Epithelial cell of esophagus (primary cell): ENCODE measurements at regions not wholly inside any gene's neighbourhood (a gene's known extent, or its start where the extent isn't known, plus 50 kb on each side); places are given as distances from the start of the nearest gene placed in this dataset.
"Not testable (repeated sequence)": the region's sequence is repeated elsewhere in the genome, so short reads cannot be mapped to it uniquely, and the experiment has no call there.

Experiments used
- DNase-seq: peaks from one replicate; pipeline ENCODE4 v3.0.0; 2010; ENCODE audit warnings: low read depth
- H3K4me3 ChIP-seq: 2 replicates; pipeline ENCODE4 v1.5.1; 2011; ENCODE audit warnings: mild to moderate bottlenecking, low read length, control low read depth
- TF ChIP-seq, protein P1 (sequence below): IDR thresholded peaks from 2 replicates; pipeline ENCODE4 v1.5.1; 2011; ENCODE audit warnings: low read depth, mild to moderate bottlenecking, low read length, control low read depth, inconsistent platforms; ENCODE audit not compliant: insufficient read depth; ENCODE audit errors: missing control alignments

DNA sequence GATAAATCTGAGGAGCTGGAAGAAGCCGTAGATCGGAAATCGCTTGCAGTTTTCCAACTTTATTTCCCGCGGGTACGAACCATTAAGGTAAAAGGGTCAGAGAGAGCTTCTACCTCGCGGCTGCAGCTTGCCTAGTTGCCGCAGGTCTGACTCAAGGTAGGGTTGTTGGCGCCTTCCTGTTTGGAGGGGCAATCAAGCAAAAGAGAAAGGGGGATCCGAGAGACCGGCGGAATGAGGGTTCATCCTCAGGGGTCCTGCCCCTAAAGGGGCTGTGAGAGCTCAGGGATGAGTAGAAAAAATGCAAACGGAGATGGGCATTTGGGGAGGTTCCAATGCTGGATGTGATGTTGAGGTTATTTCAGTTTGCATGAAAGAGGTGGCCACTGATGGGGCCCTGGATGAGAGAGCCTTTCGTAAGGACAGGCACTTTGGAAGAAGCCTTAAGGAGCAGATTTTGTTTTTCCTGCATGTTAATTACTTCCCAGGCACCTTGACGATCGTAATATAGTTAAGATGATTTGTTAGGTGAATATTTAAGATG lies 265.4 kb downstream of the CGGBP1 start:
- H3K4me3 ChIP-seq, result no peak overlapping the region
- DNase-seq, result no peak
- TF ChIP-seq, protein P1, sequence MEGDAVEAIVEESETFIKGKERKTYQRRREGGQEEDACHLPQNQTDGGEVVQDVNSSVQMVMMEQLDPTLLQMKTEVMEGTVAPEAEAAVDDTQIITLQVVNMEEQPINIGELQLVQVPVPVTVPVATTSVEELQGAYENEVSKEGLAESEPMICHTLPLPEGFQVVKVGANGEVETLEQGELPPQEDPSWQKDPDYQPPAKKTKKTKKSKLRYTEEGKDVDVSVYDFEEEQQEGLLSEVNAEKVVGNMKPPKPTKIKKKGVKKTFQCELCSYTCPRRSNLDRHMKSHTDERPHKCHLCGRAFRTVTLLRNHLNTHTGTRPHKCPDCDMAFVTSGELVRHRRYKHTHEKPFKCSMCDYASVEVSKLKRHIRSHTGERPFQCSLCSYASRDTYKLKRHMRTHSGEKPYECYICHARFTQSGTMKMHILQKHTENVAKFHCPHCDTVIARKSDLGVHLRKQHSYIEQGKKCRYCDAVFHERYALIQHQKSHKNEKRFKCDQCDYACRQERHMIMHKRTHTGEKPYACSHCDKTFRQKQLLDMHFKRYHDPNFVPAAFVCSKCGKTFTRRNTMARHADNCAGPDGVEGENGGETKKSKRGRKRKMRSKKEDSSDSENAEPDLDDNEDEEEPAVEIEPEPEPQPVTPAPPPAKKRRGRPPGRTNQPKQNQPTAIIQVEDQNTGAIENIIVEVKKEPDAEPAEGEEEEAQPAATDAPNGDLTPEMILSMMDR, result no peak

DNA sequence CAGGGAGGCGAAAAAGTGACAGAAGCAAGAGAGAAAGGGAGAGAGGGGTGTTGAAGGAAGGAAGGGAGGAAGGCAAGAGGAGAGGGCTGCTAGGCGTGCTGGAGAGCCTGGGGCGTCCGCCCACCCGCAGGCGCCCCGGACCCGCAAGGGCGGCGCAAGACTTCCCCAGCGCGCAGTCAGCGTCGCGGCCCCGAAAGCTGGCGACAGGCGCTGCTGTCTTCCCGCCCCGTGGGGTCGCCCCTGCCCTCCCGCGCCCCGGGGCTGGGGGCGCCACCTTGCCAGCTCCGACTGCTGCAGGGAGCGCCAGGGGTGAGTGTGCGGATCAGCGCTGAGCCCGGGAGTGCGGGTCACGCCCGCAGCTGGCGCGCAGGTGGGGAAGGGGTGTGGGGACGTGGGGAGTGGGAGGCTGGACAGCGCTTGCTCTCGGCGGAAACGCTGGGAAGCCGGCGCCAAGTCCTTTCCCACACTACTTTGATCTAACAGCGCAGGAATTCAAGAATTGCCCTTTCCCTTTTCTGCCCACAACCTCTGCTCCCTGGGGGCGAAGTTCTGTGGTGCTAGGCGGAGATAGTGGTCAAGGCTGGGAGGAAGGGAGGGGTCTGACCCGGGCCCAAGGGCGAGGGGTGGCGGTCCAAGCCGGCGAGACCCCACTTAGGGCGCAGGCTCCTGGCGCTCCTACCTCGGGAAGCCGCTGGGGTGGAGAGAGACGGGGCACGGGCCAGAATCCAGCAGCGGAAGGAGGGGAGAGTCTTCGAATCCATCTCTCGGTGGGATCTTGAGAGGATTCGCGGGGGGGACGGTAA lies 266.1 kb downstream of the CGGBP1 start, which contains the start of gene HTR1F:
Gene HTR1F, plus strand, starts transcription at position 173 of the 803 bp plus-strand sequence.
- TF ChIP-seq, protein P1, result no peak

DNA sequence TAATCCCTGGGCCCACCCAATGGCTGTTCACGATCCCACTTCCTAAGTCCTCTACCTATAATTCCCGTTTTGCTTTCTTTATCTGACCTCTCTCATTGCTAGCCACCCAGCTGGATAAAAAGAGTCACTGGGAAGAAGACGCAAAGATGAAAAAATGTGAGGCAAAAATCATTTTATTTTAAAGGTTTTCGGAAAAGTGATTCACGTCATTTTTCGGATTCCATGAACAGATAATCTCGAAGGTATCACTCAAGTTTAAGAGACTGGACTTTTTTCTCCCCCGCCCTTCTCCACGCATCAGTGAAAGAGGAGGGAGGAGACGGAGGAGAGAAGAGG lies 266.6 kb downstream of the CGGBP1 start:
- TF ChIP-seq, protein P1, result no peak
- no peak overlapping the region for H3K4me3 ChIP-seq
- no peak for DNase-seq

More for the DNA sequence above, 266.1 kb downstream of the CGGBP1 start, which contains the start of gene HTR1F:
- H3K4me3 ChIP-seq, result no peak within 1 kb of the TSS
- peak; percentile 5 for DNase-seq

DNA sequence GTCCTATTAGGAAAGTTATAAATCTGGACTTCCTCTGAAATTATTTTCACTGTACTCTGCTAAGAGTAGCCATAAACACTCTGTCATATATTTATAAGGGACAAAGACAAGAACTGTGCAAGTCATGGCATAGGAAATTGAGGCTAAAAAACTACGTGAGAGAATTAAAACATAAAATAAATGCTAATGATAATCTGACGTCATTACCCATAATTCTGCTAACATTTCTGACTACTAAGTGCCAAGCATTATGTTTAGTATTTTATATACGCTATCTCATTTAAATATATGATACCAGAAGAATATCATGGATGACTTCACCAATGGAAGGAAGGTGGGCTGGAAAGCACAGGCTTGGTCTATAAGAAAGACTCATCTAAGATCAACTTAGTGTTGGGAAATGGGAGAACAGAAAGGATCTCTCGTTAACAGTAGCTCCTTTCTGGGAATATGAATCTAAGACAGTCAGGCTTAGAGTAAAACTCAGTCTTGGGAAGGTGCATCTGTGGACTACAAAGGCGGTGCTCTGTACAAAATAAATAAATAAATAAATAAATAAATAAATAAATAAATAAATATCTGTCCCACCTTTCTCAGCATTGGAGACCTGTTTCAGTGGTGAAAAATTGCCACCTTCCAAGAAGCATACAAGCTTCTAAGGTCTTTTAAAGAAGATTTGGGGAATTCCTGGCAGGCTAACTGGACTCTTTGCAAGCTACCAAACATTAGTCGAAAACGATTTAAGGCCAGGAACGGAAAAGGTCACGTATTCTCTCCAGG lies 267.4 kb downstream of the CGGBP1 start:
- H3K4me3 ChIP-seq, result no peak overlapping the region
- TF ChIP-seq, protein P1, result no peak
- DNase-seq, result no peak

DNA sequence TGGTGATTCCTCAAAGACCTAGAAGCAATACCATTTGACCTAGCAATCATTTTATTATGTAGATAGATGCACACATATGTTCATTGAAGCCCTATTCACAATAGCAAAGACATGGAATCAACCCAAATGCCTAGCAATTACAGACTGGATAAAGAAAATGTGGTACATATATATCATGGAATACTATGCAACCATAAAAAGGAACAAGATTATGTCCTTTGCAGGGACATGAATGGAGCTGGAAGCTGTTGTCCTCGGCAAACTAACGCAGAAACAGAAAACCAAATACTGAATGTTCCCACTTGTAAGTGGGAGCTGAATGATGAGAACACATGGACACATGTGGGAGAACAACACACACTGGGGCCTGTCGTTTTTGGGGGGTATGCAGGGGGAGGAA lies 269.8 kb downstream of the CGGBP1 start:
- not testable (repeated sequence) for DNase-seq, H3K4me3 ChIP-seq

DNA sequence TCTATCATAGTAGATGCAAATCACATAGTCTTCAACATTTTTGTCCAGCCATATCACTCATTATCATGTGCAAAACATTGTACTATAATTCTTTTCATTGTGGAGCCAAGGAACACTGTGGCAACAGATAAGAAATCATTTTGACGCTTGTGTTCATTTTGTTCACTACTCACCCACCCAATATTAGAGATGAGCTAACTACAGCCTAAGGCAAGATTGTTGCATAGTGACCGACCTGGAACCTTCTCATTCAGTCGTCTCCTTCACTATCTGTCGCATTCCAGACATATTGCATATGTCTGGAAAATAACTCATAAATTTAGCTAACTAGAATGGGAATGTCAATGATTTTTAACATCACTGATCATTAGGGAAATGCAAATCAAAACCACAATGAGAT lies 270.3 kb downstream of the CGGBP1 start:
- DNase-seq, result no peak
- TF ChIP-seq, protein P1, result no peak
- no peak overlapping the region for H3K4me3 ChIP-seq

DNA sequence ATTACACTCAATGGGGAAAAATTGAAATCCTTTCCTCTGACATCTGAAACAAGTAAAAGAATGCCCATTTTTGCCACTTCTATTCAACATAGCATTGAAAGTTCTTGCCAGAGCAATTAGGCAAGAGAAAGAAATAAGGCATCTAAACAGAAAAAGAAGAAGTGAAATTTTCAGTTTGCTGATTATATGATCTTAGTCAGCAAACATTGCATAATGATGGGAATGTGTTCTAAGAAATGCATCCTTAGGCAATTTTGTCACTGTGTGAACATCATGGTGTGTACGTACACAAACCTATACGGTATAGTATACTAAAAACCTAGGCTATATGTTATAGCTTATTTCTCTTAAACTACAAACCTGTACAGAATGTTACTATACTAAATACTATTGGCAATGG lies 278.0 kb downstream of the CGGBP1 start:
- DNase-seq, result no peak
- no peak overlapping the region for H3K4me3 ChIP-seq
- TF ChIP-seq, protein P1, result no peak
